ENCODE measurements at regions not wholly inside any gene's neighbourhood (a gene's known extent, or its start where the extent isn't known, plus 50 kb on each side); places are given as distances from the start of the nearest gene placed in this dataset.

DNA sequence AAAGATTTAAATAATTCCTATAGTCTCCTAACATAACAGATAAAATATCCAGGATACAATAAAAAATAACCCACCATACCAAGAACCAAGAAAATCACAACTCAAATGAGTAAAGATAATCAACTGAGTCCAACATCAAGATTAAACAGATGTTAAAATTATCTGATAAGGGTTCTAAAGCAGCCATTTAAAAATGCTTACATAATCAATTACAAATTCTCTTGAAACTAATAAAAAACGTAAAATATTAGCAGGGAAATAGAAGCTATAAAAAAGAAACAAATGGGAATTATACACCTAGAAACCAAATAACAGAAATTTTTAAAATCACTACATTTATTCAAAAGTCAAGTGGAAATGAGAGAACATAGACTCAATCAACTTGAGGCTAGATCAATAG lies 297.7 kb upstream of the RAB6C start:
- Histone ChIP-seq H3K27me3 (ENCODE audit: control insufficient read depth in 5 of 5, insufficient read depth in 4 of 5, low read length in 5 of 5) (no peaks in the 10 kb centered on the region), H3K9me3 (ENCODE audit: control insufficient read depth in 5 of 5, low read length in 5 of 5) (peaks cover 0 to 3% (median 0%) of the 10 kb centered on the region in 5 donors), H3K27ac (ENCODE audit: low read depth, low read length) (no peak overlapping the region), H3K9ac (ENCODE audit: low read length in 5 of 5) (no peak overlapping the region), H3K4me1 (ENCODE audit: control insufficient read depth in 5 of 5, insufficient read depth in 5 of 5, low read length in 5 of 5) (no peaks in the 10 kb centered on the region), H3K36me3 (ENCODE audit: control insufficient read depth in 5 of 5, insufficient read depth in 5 of 5, low read length in 5 of 5) (no peaks in the 10 kb centered on the region), H3K4me3 (ENCODE audit: low read depth in 1 of 5, low read length in 5 of 5) (no peak overlapping the region)

DNA sequence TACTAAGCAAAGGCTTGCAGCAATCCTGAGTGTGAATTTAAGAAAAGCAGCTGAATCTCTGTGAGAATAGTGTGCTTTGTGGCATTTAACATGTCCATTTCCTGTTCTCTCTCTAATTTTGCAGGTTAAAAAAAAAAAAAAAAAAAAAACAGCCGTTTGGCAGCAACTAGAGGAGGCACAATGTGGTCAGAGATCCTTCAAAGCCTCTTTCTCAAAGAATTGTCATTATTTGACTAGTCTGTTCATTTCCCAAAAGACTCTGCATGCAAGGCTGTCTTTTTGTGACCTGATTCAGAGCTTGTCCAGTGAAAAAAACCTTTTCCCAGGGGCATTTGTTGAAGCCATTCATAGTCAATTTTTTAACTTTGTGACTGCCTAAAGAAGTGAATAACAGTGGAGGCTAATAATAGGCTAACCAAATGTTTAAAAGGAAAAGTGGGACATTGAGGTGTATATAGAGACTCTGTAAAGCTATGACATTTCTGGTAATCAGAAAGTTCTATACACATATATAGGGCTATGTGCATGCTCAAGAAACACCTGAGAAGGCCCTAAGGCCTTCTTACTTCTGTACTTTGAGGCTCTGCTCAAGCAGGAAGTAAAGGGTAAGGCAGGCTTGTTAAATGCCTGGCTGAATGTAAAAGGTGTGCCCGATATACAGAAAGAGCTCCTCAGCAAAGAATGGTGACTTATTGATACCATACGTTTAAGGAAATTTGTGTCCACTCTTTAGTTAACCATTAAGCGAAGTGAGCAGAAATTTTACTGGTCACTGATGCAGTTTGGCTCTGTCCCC lies 289.6 kb upstream of the RAB6C start:
- Histone ChIP-seq H3K27ac (ENCODE audit: low read depth, low read length) (no peak overlapping the region), H3K27me3 (ENCODE audit: control insufficient read depth in 5 of 5, insufficient read depth in 4 of 5, low read length in 5 of 5) (no peaks in the 10 kb centered on the region), H3K36me3 (ENCODE audit: control insufficient read depth in 5 of 5, insufficient read depth in 5 of 5, low read length in 5 of 5) (no peaks in the 10 kb centered on the region), H3K9ac (ENCODE audit: low read length in 5 of 5) (no peak overlapping the region), H3K9me3 (ENCODE audit: control insufficient read depth in 5 of 5, low read length in 5 of 5) (peaks cover 0 to 10% (median 4%) of the 10 kb centered on the region in 5 donors), H3K4me1 (ENCODE audit: control insufficient read depth in 5 of 5, insufficient read depth in 5 of 5, low read length in 5 of 5) (no peaks in the 10 kb centered on the region), H3K4me3 (ENCODE audit: low read depth in 1 of 5, low read length in 5 of 5) (no peak overlapping the region)

DNA sequence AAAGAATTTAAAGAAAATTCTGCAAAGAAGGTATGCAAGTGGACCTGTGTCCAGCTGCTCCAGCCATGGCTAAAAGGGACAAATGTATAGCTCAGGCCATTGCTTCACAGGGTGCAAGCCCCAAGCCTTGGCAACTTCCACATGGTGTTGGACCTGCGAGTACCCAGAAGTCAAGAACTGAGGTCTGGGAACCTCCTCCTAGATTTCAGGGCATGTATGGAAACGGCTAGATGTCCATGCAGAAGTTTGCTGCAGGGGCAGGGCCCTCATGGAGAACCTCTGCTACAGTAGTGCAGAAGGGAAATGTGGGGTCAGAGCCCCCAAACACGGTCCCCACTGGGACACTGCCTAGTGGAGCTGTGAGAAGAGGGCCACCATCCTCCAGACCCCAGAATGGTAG lies 284.0 kb upstream of the RAB6C start:
- Histone ChIP-seq H3K27me3 (ENCODE audit: control insufficient read depth in 5 of 5, insufficient read depth in 4 of 5, low read length in 5 of 5) (no peaks in the 10 kb centered on the region), H3K9ac (ENCODE audit: low read length in 5 of 5) (no peak overlapping the region), H3K36me3 (ENCODE audit: control insufficient read depth in 5 of 5, insufficient read depth in 5 of 5, low read length in 5 of 5) (no peaks in the 10 kb centered on the region), H3K27ac (ENCODE audit: low read depth, low read length) (no peak overlapping the region), H3K4me3 (ENCODE audit: low read depth in 1 of 5, low read length in 5 of 5) (no peak overlapping the region), H3K4me1 (ENCODE audit: control insufficient read depth in 5 of 5, insufficient read depth in 5 of 5, low read length in 5 of 5) (no peaks in the 10 kb centered on the region), H3K9me3 (ENCODE audit: control insufficient read depth in 5 of 5, low read length in 5 of 5) (peaks cover 0 to 4% (median 3%) of the 10 kb centered on the region in 5 donors)

DNA sequence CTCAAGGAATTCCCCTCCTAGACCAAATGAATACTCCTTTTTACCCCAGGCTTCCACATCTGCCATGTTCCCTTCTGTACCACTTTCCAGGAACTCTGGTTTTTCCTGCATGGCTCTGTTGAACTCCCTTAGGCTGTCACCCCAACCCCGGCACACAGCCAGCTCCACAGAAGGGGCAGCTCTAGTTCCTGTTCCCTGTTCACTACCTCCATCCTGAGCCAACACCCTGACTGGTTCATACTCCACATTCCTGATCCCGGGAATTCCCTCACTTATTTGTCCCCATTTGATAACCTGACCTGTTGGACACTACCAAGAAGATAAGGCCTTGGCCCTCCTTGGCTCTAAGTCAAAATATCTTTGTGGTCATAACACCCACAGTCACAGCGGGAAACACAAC lies 280.9 kb upstream of the RAB6C start:
- Histone ChIP-seq H3K4me3 (ENCODE audit: low read depth in 1 of 5, low read length in 5 of 5) (no peak overlapping the region), H3K9me3 (ENCODE audit: control insufficient read depth in 5 of 5, low read length in 5 of 5) (peaks cover 0 to 4% (median 0%) of the 10 kb centered on the region in 5 donors), H3K4me1 (ENCODE audit: control insufficient read depth in 5 of 5, insufficient read depth in 5 of 5, low read length in 5 of 5) (no peaks in the 10 kb centered on the region), H3K27me3 (ENCODE audit: control insufficient read depth in 5 of 5, insufficient read depth in 4 of 5, low read length in 5 of 5) (no peaks in the 10 kb centered on the region), H3K27ac (ENCODE audit: low read depth, low read length) (no peak overlapping the region), H3K9ac (ENCODE audit: low read length in 5 of 5) (no peak overlapping the region), H3K36me3 (ENCODE audit: control insufficient read depth in 5 of 5, insufficient read depth in 5 of 5, low read length in 5 of 5) (no peaks in the 10 kb centered on the region)

DNA sequence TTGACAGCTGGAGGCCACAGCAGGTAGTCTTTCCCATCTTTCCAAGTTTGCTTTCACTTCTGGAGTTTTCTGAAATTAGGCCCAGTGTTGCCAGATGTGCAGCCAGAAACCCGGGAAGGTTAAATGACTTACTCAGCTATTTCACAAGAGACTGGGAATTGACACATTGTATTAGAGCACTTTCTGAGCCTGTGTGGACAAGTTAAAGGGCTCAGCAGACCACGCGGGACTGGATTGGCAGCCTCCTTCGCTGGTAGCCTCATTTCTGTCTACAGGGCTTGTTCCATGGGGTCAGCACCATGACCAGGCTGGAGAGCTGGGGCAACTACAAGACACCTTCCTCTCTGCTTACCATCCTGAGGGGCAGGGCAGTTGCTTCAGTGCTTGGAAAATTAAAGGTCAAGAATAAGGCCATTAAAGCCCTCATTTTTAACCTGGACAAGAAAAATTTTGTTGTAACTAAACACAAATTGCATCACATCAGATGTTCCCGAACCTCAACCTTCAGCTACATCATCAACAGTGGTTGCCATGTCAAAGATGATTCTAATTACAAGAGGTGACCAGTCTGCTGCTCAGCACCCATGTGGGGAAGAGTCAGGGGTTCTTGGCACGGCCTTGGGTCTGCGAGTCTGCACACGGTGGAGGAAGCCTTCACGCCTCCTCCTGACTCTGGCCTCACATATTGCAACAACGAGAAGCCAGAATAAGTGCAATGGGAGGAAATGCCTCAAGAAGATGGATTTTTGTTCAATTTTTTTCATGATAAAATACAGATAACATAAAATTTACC lies 279.5 kb upstream of the RAB6C start:
- Histone ChIP-seq H3K9me3 (ENCODE audit: control insufficient read depth in 5 of 5, low read length in 5 of 5) (peaks cover 0 to 4% (median 0%) of the 10 kb centered on the region in 5 donors), H3K4me3 (ENCODE audit: low read depth in 1 of 5, low read length in 5 of 5) (no peak overlapping the region), H3K9ac (ENCODE audit: low read length in 5 of 5) (no peak overlapping the region), H3K36me3 (ENCODE audit: control insufficient read depth in 5 of 5, insufficient read depth in 5 of 5, low read length in 5 of 5) (no peaks in the 10 kb centered on the region), H3K27me3 (ENCODE audit: control insufficient read depth in 5 of 5, insufficient read depth in 4 of 5, low read length in 5 of 5) (no peaks in the 10 kb centered on the region), H3K4me1 (ENCODE audit: control insufficient read depth in 5 of 5, insufficient read depth in 5 of 5, low read length in 5 of 5) (no peaks in the 10 kb centered on the region), H3K27ac (ENCODE audit: low read depth, low read length) (no peak overlapping the region)

DNA sequence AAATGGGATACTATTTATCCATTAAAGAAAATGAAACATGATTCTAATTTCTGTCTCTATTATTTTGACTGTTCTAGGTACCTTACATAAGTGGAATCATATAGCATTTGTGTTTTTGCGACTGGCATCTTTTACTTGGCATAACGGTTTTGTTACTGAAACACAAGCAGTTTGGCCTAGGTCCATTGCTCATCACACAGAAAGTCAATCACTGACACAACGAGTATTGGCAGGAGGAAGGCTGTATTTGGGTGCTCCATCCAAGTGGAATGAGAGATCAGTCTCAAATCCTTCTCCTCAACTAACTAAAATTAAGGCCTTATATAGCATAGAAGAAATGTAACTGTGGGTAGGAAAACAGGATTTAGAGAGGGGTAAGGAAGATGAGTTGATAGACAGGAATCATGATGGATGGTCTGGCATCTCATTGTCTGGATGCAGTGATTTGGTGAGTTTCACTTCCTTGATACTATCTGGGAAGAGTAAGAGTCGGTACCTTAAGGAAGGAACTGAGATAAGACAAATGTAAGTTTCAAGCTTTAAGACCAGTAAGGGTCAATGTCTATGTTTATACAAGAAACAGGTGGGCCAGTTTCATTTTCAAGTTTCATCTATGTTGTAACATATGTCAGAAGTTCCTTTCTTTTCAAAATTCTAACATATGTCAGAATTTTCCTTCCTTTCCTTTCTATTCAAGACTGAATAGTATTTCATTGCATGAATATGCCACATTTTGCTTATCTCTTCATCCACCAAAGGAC lies 276.9 kb upstream of the RAB6C start:
- Histone ChIP-seq H3K4me3 (ENCODE audit: low read depth in 1 of 5, low read length in 5 of 5) (no peak overlapping the region), H3K27me3 (ENCODE audit: control insufficient read depth in 5 of 5, insufficient read depth in 4 of 5, low read length in 5 of 5) (no peaks in the 10 kb centered on the region), H3K36me3 (ENCODE audit: control insufficient read depth in 5 of 5, insufficient read depth in 5 of 5, low read length in 5 of 5) (no peaks in the 10 kb centered on the region), H3K27ac (ENCODE audit: low read depth, low read length) (no peak overlapping the region), H3K4me1 (ENCODE audit: control insufficient read depth in 5 of 5, insufficient read depth in 5 of 5, low read length in 5 of 5) (no peaks in the 10 kb centered on the region), H3K9ac (ENCODE audit: low read length in 5 of 5) (no peak overlapping the region), H3K9me3 (ENCODE audit: control insufficient read depth in 5 of 5, low read length in 5 of 5) (no peaks in the 10 kb centered on the region)

DNA sequence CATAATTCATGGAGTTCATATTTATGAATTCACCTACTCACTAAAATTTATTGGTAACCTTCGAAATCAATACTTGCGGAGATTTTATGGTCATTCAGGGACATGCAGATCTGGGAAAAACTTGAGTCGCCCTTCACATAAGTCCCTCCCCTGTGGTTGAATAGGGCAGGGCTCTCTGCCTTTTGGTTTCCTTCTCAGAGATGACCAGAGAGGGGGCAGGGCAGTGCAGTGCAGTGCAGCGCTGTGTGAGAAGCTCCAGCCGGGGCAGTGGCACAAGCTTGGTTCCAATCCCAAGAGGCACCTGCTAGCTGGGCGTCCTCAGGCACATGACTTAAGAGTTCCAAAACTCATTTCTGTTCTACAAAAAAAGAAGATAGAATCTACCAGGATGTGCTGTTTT lies 274.4 kb upstream of the RAB6C start:
- Histone ChIP-seq H3K4me1 (ENCODE audit: control insufficient read depth in 5 of 5, insufficient read depth in 5 of 5, low read length in 5 of 5) (no peaks in the 10 kb centered on the region), H3K9me3 (ENCODE audit: control insufficient read depth in 5 of 5, low read length in 5 of 5) (no peaks in the 10 kb centered on the region), H3K36me3 (ENCODE audit: control insufficient read depth in 5 of 5, insufficient read depth in 5 of 5, low read length in 5 of 5) (no peaks in the 10 kb centered on the region), H3K27me3 (ENCODE audit: control insufficient read depth in 5 of 5, insufficient read depth in 4 of 5, low read length in 5 of 5) (peaks cover 0 to 4% (median 0%) of the 10 kb centered on the region in 5 donors), H3K9ac (ENCODE audit: low read length in 5 of 5) (no peak overlapping the region), H3K27ac (ENCODE audit: low read depth, low read length) (no peak overlapping the region), H3K4me3 (ENCODE audit: low read depth in 1 of 5, low read length in 5 of 5) (no peak overlapping the region)

DNA sequence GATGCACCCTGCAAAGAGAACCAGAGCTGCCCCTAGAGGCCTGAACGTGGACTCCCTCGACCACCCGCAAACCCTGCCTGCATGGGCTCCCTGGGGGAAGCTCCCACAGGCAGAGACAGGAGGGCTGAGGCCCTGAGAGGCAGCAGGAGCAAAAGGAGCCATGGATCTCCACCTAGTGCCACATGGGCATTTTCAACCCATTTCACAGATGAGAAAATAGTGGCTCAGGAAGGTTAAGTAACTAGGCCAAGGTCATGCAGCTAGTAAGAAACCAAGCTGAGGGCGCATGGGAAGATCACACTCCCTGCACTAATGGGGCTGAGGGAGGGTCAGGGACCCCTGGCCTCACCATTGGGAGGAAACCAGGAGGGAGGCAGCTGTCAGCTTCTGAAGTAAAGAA lies 271.7 kb upstream of the RAB6C start:
- H3K27me3 ChIP-seq (ENCODE audit: control insufficient read depth in 5 of 5, insufficient read depth in 4 of 5, low read length in 5 of 5) = peaks cover 0 to 4% (median 0%) of the 10 kb centered on the region in 5 donors

DNA sequence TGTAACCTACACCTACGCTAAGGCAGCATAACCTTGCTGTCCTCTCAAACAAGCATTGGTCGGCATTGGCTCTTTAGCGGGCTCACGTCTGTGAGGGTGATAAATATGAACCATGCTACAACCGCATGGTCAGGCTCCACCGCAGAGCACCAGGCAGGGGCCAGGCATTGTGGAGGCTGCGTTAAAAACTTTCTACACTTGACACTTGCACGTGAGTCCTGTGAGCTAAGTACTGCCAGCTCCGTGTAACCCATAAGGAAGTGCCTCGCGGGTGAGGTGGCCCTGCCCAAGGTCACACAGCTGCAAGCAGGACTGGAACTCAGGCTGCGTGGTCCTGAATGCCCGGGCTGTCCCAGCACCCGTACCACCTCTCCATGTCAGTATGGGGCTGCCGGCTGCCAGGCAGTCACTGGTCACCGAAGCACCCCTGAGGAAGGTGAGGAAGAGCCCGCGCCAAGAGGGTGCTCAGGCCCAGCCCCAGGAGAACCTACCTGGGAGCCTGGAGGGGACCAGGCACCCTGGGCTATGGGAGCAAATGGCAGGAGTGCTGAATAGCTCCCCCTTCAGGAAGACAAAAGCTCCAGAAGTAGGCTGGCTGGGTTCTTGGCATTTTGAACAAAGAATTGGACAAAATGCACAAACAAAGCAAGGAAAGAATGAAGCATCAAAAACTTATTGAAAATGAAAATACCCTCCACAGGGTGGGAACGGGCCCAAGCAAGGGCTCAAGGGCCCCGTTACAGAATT lies 271.1 kb upstream of the RAB6C start:
- Histone ChIP-seq H3K9me3 (ENCODE audit: control insufficient read depth in 5 of 5, low read length in 5 of 5) (no peaks in the 10 kb centered on the region), H3K4me3 (ENCODE audit: low read depth in 1 of 5, low read length in 5 of 5) (no peak overlapping the region), H3K27ac (ENCODE audit: low read depth, low read length) (no peak overlapping the region), H3K27me3 (ENCODE audit: control insufficient read depth in 5 of 5, insufficient read depth in 4 of 5, low read length in 5 of 5) (peaks cover 0 to 4% (median 0%) of the 10 kb centered on the region in 5 donors), H3K9ac (ENCODE audit: low read length in 5 of 5) (no peak overlapping the region), H3K4me1 (ENCODE audit: control insufficient read depth in 5 of 5, insufficient read depth in 5 of 5, low read length in 5 of 5) (peaks cover 0 to 10% (median 7%) of the 10 kb centered on the region in 5 donors), H3K36me3 (ENCODE audit: control insufficient read depth in 5 of 5, insufficient read depth in 5 of 5, low read length in 5 of 5) (no peaks in the 10 kb centered on the region)

More for the DNA sequence above, 271.7 kb upstream of the RAB6C start:
- Histone ChIP-seq H3K4me1 (ENCODE audit: control insufficient read depth in 5 of 5, insufficient read depth in 5 of 5, low read length in 5 of 5) (peaks cover 0 to 10% (median 7%) of the 10 kb centered on the region in 5 donors), H3K27ac (ENCODE audit: low read depth, low read length) (no peak overlapping the region), H3K9me3 (ENCODE audit: control insufficient read depth in 5 of 5, low read length in 5 of 5) (no peaks in the 10 kb centered on the region), H3K36me3 (ENCODE audit: control insufficient read depth in 5 of 5, insufficient read depth in 5 of 5, low read length in 5 of 5) (no peaks in the 10 kb centered on the region), H3K9ac (ENCODE audit: low read length in 5 of 5) (no peak overlapping the region), H3K4me3 (ENCODE audit: low read depth in 1 of 5, low read length in 5 of 5) (no peak overlapping the region)
